Nephron (organoid): ENCODE measurements at regions not wholly inside any gene's neighbourhood (a gene's known extent, or its start where the extent isn't known, plus 50 kb on each side); places are given as distances from the start of the nearest gene placed in this dataset.

Source experiments
- H3K27ac Mint-ChIP-seq, 3 experiments: 2 replicates each; pipeline ENCODE4 v1.8.0; 2020; ENCODE audit warnings: mixed read lengths in 3 of 3, mild to moderate bottlenecking in 2 of 3, moderate library complexity in 1 of 3
- H3K27me3 Mint-ChIP-seq: 2 replicates; pipeline ENCODE4 v1.8.0; 2021; ENCODE audit warnings: low read depth, mild to moderate bottlenecking, moderate library complexity, mixed read lengths
- H3K36me3 Mint-ChIP-seq: 2 replicates; pipeline ENCODE4 v1.8.0; 2020; ENCODE audit warnings: low read depth, mixed read lengths
- H3K4me1 Mint-ChIP-seq: 2 replicates; pipeline ENCODE4 v1.8.0; 2020; ENCODE audit warnings: mixed read lengths
- H3K4me3 Mint-ChIP-seq, 3 experiments: 2 replicates each; pipeline ENCODE4 v1.8.0; 2020; ENCODE audit warnings: mild to moderate bottlenecking in 3 of 3, mixed read lengths in 3 of 3, moderate library complexity in 2 of 3
- H3K9me3 Mint-ChIP-seq: 2 replicates; pipeline ENCODE4 v1.8.0; 2020; ENCODE audit warnings: mixed read lengths
- CTCF ChIP-seq, 3 experiments: fragments of 200-600 bp; sonication (generic); IDR thresholded peaks; one replicate each; pipeline ENCODE4 v1.5.0; 2021; ENCODE audit warnings: antibody characterized with exemption in 3 of 3; ENCODE audit not compliant: unreplicated experiment in 3 of 3

- H3K9me3 Mint-ChIP-seq = peaks cover 5% of the 10 kb centered on the region
- no peaks in the 10 kb centered on the region for H3K36me3 Mint-ChIP-seq
- H3K27me3 Mint-ChIP-seq = peaks cover 4% of the 10 kb centered on the region
- TF ChIP-seq CTCF (IDR thresholded peaks at IDR 0.05; ENCODE audit: unreplicated experiment in 3 of 3) = no peak
- no peak overlapping the region for H3K27ac Mint-ChIP-seq
- H3K4me1 Mint-ChIP-seq = peaks cover 11% of the 10 kb centered on the region
- H3K4me3 Mint-ChIP-seq = no peak overlapping the region
Observed at GRCh38 chr10:89153971-89154370, 53.1 kb downstream of the CH25H start.

DNA sequence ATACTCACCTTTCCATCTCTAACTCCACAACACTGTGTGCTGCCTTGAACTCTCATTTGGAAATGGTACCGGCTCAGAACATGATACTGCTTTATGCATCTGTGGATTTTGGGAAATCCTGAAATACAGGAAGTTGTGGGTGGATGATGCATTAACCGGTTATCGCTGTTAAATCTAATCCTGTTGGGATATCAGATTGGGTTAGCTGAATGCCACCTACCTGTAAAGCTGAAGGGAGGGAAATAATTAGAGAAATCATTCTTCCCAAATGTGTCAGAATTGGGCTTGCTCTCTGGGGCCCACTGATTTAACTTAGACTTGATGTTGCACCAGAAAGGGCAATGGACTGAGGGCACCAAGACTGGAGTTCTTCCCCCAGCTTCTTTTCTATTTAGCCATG is 54.0 kb downstream of the CH25H start:
- H3K27me3 Mint-ChIP-seq = no peaks in the 10 kb centered on the region
- H3K9me3 Mint-ChIP-seq = peaks cover 11% of the 10 kb centered on the region
- H3K27ac Mint-ChIP-seq = no peak overlapping the region
- no peak overlapping the region for H3K4me3 Mint-ChIP-seq
- H3K36me3 Mint-ChIP-seq = no peaks in the 10 kb centered on the region
- H3K4me1 Mint-ChIP-seq = peaks cover 4% of the 10 kb centered on the region
- TF ChIP-seq CTCF (IDR thresholded peaks at IDR 0.05; ENCODE audit: unreplicated experiment in 3 of 3) = no peak

DNA sequence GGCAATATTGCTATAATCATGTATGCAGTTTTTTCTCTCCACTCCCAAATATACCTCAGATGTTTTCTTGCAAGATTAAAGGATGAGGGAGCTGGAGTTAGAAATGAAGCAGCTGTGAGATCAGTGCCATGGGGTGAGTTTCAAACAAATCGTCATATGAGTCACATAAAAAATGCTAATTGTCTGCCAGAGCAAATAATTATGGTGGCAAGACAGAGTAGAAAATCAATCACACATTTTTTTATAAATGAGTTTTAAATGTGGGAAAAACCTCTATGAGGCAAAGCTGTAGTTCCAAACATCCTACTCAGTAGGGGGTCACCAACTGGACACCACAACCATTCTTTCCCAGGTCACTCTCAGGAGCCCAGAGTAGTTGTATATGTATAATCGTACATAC is 55.3 kb downstream of the CH25H start:
- Mint-ChIP-seq H3K9me3 (peaks cover 15% of the 10 kb centered on the region), H3K27ac (peak overlapping the region in 1 of 3 experiments; percentile 19), H3K4me1 (peaks cover 4% of the 10 kb centered on the region), H3K4me3 (no peak overlapping the region), H3K36me3 (no peaks in the 10 kb centered on the region), H3K27me3 (no peaks in the 10 kb centered on the region)
- TF ChIP-seq CTCF (IDR thresholded peaks at IDR 0.05; ENCODE audit: unreplicated experiment in 3 of 3) = no peak

DNA sequence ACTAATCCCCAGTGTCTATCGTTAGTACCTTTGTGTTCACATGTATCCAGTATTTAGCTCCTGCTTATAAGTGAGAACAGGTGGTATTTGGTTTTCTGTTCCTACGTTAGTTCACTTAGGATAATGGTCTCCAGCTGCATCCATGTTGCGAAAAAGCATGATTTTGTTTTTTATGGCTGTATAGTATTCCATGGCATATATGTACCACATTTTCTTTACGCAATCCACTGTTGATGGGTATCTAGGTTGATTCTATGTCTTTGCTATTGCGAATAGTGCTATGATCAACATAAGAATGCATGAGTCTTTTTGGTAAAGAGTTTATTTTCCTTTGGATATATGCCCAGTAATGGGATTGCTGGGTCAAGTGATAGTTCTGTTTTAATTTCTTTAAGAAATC is 59.1 kb downstream of the CH25H start:
- no peak overlapping the region for H3K27ac Mint-ChIP-seq

DNA sequence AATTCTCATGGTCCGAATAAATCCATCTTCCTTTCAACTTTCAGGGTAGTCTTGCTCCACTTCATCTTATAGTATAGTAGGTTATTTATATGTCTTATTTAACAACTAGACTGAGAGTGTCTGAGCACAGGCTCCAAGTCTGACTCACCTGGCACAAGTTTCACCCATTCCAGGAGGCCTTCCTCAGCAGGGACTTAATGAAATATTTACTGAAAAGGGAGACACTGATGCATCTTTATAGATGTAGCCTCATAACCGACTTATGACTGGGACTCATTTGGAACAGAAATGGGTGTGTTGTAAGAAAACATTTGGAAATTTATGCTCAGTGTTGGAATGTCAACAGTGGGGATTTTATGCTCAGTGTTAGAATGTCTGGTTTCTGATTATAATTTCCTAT is 59.9 kb downstream of the CH25H start:
- Mint-ChIP-seq H3K36me3 (no peaks in the 10 kb centered on the region), H3K9me3 (peaks cover 15% of the 10 kb centered on the region), H3K4me1 (peaks cover 4% of the 10 kb centered on the region), H3K27ac (no peak overlapping the region), H3K27me3 (no peaks in the 10 kb centered on the region), H3K4me3 (no peak overlapping the region)
- no peak for TF ChIP-seq CTCF (IDR thresholded peaks at IDR 0.05; ENCODE audit: unreplicated experiment in 3 of 3)

More for the DNA sequence above, 59.1 kb downstream of the CH25H start:
- no peak for TF ChIP-seq CTCF (IDR thresholded peaks at IDR 0.05; ENCODE audit: unreplicated experiment in 3 of 3)
- H3K4me1 Mint-ChIP-seq = peaks cover 4% of the 10 kb centered on the region
- peaks cover 15% of the 10 kb centered on the region for H3K9me3 Mint-ChIP-seq
- H3K27me3 Mint-ChIP-seq = no peaks in the 10 kb centered on the region
- H3K4me3 Mint-ChIP-seq = no peak overlapping the region
- H3K36me3 Mint-ChIP-seq = no peaks in the 10 kb centered on the region

DNA sequence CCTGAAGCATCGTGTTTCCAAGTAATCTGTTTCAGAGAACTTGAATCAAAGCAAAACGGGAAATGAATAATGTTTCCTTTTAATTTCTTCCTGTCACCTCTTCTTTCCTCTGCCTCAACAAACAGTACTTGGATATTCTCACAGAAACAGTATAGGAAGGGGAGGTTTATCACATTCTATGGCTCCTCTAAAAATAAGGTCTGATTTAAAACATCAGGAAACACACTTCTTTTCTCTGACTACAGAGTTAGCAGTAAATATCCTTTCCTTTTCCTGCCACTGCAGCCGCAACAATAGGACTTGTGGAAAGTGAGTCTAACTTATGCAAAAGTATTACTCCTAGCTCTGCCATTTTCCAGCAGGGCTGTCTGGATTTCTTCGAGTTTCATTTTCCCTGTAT is 62.3 kb downstream of the CH25H start:
- H3K27me3 Mint-ChIP-seq = no peaks in the 10 kb centered on the region
- no peaks in the 10 kb centered on the region for H3K4me1 Mint-ChIP-seq
- H3K36me3 Mint-ChIP-seq = no peaks in the 10 kb centered on the region
- no peak overlapping the region for H3K4me3 Mint-ChIP-seq
- H3K9me3 Mint-ChIP-seq = peaks cover 14% of the 10 kb centered on the region
- no peak overlapping the region for H3K27ac Mint-ChIP-seq
- no peak for TF ChIP-seq CTCF (IDR thresholded peaks at IDR 0.05; ENCODE audit: unreplicated experiment in 3 of 3)
